ENCODE measurements at regions not wholly inside any gene's neighbourhood (a gene's known extent, or its start where the extent isn't known, plus 50 kb on each side); places are given as distances from the start of the nearest gene placed in this dataset.

DNA sequence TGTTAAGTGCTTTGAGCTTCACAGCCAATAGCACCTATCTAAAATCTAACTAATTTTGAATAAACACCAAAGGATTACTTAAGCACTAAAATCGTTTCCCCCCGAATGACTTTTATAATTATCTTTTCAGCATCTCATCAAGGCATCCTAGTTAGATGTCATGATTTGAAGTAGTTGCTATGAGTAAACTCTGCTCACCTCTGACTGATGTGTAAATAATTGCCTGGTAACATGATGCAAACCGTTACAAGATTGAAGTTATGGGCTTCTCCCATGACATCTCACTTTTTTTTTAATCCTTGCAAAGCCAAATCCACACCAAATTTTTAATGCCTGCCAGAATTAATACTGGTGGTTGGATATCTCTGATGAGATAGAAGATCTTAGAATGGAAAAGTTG lies 377.1 kb downstream of the PRDM5 start:
- TF ChIP-seq, protein P1, sequence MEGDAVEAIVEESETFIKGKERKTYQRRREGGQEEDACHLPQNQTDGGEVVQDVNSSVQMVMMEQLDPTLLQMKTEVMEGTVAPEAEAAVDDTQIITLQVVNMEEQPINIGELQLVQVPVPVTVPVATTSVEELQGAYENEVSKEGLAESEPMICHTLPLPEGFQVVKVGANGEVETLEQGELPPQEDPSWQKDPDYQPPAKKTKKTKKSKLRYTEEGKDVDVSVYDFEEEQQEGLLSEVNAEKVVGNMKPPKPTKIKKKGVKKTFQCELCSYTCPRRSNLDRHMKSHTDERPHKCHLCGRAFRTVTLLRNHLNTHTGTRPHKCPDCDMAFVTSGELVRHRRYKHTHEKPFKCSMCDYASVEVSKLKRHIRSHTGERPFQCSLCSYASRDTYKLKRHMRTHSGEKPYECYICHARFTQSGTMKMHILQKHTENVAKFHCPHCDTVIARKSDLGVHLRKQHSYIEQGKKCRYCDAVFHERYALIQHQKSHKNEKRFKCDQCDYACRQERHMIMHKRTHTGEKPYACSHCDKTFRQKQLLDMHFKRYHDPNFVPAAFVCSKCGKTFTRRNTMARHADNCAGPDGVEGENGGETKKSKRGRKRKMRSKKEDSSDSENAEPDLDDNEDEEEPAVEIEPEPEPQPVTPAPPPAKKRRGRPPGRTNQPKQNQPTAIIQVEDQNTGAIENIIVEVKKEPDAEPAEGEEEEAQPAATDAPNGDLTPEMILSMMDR (IDR thresholded peaks at IDR 0.05 in 4 of 5, conservative IDR thresholded peaks at IDR 0.05 in 1 of 5), result no peak
- TF ChIP-seq POLR2A (IDR thresholded peaks at IDR 0.05), result no peak
